ENCODE measurements at regions not wholly inside any gene's neighbourhood (a gene's known extent, or its start where the extent isn't known, plus 50 kb on each side); places are given as distances from the start of the nearest gene placed in this dataset.
"Not testable (repeated sequence)": the region's sequence is repeated elsewhere in the genome, so short reads cannot be mapped to it uniquely, and the experiment has no call there.

DNA sequence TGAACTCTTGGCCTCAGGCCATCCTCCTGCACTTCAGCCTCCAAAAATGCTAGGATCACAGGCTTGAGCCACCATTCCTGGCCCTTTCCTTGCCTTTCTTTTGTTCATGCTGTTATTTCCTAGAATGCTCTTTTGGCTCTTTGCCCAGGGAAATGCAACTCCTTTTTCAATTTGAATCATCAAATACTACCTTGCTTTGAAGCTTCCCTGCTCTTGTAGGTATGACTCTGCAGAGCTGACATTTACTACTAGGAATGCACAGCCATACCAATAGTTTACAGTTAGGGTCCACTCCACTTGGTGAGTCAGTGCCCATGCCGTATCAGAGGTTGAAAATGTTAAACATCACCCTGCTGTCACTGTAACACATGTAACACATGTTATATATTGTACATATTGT lies 107.0 kb upstream of the CRY1 start:
- Histone ChIP-seq H3K27me3 (ENCODE audit: insufficient read depth, low read length) (no peaks in the 10 kb centered on the region), H4K20me1 (ENCODE audit: insufficient read depth, low read length) (no peaks in the 10 kb centered on the region), H3K4me3 (ENCODE audit: low read depth, low read length, poor library complexity, severe bottlenecking) (no peak overlapping the region), H3K4me1 (ENCODE audit: insufficient read depth, low read length, severe bottlenecking) (no peaks in the 10 kb centered on the region), H3K79me2 (ENCODE audit: insufficient read depth, low read length) (no peaks in the 10 kb centered on the region), H3K36me3 (ENCODE audit: insufficient read depth, low read length) (no peaks in the 10 kb centered on the region), H3K9me2 (ENCODE audit: low read depth, low read length) (no peaks in the 10 kb centered on the region), H3K9me3 (ENCODE audit: low read length) (no peaks in the 10 kb centered on the region), H2AFZ (ENCODE audit: low read length) (no peak overlapping the region), H3K4me2 (ENCODE audit: low read length) (no peak overlapping the region), H3F3A (ENCODE audit: insufficient read depth, low read length) (no peaks in the 10 kb centered on the region), H3K27ac (ENCODE audit: low read depth, low read length, poor library complexity, severe bottlenecking) (no peak overlapping the region), H3K9ac (ENCODE audit: low read length) (no peak overlapping the region)
- no peak for TF ChIP-seq EZH2 (IDR thresholded peaks at IDR 0.05; ENCODE audit: borderline replicate concordance, low read length)
- TF ChIP-seq, protein P1, sequence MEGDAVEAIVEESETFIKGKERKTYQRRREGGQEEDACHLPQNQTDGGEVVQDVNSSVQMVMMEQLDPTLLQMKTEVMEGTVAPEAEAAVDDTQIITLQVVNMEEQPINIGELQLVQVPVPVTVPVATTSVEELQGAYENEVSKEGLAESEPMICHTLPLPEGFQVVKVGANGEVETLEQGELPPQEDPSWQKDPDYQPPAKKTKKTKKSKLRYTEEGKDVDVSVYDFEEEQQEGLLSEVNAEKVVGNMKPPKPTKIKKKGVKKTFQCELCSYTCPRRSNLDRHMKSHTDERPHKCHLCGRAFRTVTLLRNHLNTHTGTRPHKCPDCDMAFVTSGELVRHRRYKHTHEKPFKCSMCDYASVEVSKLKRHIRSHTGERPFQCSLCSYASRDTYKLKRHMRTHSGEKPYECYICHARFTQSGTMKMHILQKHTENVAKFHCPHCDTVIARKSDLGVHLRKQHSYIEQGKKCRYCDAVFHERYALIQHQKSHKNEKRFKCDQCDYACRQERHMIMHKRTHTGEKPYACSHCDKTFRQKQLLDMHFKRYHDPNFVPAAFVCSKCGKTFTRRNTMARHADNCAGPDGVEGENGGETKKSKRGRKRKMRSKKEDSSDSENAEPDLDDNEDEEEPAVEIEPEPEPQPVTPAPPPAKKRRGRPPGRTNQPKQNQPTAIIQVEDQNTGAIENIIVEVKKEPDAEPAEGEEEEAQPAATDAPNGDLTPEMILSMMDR (IDR thresholded peaks at IDR 0.05; ENCODE audit: low read length): no peak

DNA sequence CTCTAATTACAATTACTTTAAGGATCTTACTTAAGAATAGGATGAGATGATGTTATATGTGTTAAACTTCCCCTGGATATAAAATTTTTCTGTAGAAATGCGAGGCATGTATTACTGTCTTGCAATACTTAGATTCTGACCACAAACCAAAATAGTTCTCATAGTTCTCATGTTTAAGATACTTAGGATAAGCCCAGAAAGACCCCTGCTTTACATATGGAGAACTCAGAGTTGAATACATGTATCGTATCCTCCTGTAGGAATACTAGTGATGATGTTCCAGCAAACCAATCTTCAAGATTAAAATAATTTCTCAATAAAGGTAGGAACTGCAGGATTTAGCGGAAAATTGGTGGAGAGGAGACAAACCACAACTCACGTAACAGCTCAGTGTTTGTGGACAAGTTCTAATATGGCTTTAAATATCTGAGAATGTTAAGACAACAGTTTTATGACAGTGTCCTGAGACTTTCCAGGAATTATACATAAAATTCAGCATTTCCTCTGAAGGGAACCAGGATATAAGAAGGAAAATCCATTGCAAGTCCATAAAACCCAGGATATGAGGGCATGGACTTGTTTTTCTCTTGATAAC lies 114.7 kb upstream of the CRY1 start:
- no peak overlapping the region for H2AFZ ChIP-seq (ENCODE audit: low read length)
- H3K36me3 ChIP-seq (ENCODE audit: insufficient read depth, low read length): no peaks in the 10 kb centered on the region
- no peaks in the 10 kb centered on the region for H3K27me3 ChIP-seq (ENCODE audit: insufficient read depth, low read length)
- H3K9me2 ChIP-seq (ENCODE audit: low read depth, low read length): no peaks in the 10 kb centered on the region
- H3K4me3 ChIP-seq (ENCODE audit: low read depth, low read length, poor library complexity, severe bottlenecking): no peak overlapping the region
- no peak overlapping the region for H3K4me2 ChIP-seq (ENCODE audit: low read length)
- H3K27ac ChIP-seq (ENCODE audit: low read depth, low read length, poor library complexity, severe bottlenecking): no peak overlapping the region
- no peaks in the 10 kb centered on the region for H3K79me2 ChIP-seq (ENCODE audit: insufficient read depth, low read length)
- H4K20me1 ChIP-seq (ENCODE audit: insufficient read depth, low read length): no peaks in the 10 kb centered on the region
- H3K4me1 ChIP-seq (ENCODE audit: insufficient read depth, low read length, severe bottlenecking): no peaks in the 10 kb centered on the region
- TF ChIP-seq EZH2 (IDR thresholded peaks at IDR 0.05; ENCODE audit: borderline replicate concordance, low read length): no peak
- TF ChIP-seq, protein P1 (IDR thresholded peaks at IDR 0.05; ENCODE audit: low read length): no peak
- no peaks in the 10 kb centered on the region for H3K9me3 ChIP-seq (ENCODE audit: low read length)
- no peak overlapping the region for H3K9ac ChIP-seq (ENCODE audit: low read length)
- H3F3A ChIP-seq (ENCODE audit: insufficient read depth, low read length): no peaks in the 10 kb centered on the region

DNA sequence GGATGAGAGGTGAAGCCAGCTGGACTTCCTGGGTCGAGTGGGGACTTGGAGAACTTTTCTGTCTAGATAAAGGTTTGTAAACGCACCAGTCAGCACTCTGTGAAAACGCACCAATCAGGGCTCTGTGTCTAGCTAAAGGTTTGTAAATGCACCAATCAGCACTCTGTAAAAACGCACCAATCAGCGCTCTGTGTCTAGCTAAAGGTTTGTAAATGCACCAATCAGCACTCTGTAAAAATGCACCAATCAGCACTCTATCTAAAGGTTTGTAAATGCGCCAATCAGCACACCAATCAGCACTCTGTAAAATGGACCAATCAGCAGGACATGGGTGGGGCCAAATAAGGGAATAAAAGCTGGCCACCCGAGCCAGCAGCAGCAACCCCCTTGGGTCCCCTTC lies 116.4 kb upstream of the CRY1 start:
- H3K4me1 ChIP-seq (ENCODE audit: insufficient read depth, low read length, severe bottlenecking); H3K27me3 ChIP-seq (ENCODE audit: insufficient read depth, low read length); H3F3A ChIP-seq (ENCODE audit: insufficient read depth, low read length); H3K9me2 ChIP-seq (ENCODE audit: low read depth, low read length); H3K4me2 ChIP-seq (ENCODE audit: low read length); H4K20me1 ChIP-seq (ENCODE audit: insufficient read depth, low read length); H3K4me3 ChIP-seq (ENCODE audit: low read depth, low read length, poor library complexity, severe bottlenecking); H3K27ac ChIP-seq (ENCODE audit: low read depth, low read length, poor library complexity, severe bottlenecking); H3K36me3 ChIP-seq (ENCODE audit: insufficient read depth, low read length); H3K9me3 ChIP-seq (ENCODE audit: low read length); H3K79me2 ChIP-seq (ENCODE audit: insufficient read depth, low read length); H3K9ac ChIP-seq (ENCODE audit: low read length); H2AFZ ChIP-seq (ENCODE audit: low read length): not testable (repeated sequence)

DNA sequence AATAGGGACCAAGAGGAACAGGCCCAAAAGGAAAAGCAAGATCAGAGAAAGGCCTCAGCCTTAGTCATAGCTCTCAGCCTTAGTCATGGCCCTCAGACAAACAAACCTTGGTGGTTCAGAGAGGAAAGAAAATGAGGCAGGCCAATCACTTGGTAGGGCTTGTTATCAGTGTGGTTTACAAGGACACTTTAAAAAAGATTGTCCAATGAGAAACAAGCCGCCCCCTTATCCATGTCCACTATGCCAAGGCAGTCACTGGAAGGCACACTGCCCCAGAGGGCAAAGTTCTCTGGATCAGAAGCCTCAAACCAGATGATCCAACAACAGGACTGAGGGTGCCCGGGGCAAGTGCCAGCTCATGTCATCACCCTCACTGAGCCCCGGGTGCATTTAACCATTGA lies 121.0 kb upstream of the CRY1 start:
- H3K9me3 ChIP-seq (ENCODE audit: low read length); H3K4me1 ChIP-seq (ENCODE audit: insufficient read depth, low read length, severe bottlenecking); H3K27ac ChIP-seq (ENCODE audit: low read depth, low read length, poor library complexity, severe bottlenecking); H3F3A ChIP-seq (ENCODE audit: insufficient read depth, low read length); H2AFZ ChIP-seq (ENCODE audit: low read length); H3K9me2 ChIP-seq (ENCODE audit: low read depth, low read length); H3K4me3 ChIP-seq (ENCODE audit: low read depth, low read length, poor library complexity, severe bottlenecking); H3K4me2 ChIP-seq (ENCODE audit: low read length); H3K36me3 ChIP-seq (ENCODE audit: insufficient read depth, low read length); H3K9ac ChIP-seq (ENCODE audit: low read length); H3K79me2 ChIP-seq (ENCODE audit: insufficient read depth, low read length); H4K20me1 ChIP-seq (ENCODE audit: insufficient read depth, low read length); H3K27me3 ChIP-seq (ENCODE audit: insufficient read depth, low read length): not testable (repeated sequence)

DNA sequence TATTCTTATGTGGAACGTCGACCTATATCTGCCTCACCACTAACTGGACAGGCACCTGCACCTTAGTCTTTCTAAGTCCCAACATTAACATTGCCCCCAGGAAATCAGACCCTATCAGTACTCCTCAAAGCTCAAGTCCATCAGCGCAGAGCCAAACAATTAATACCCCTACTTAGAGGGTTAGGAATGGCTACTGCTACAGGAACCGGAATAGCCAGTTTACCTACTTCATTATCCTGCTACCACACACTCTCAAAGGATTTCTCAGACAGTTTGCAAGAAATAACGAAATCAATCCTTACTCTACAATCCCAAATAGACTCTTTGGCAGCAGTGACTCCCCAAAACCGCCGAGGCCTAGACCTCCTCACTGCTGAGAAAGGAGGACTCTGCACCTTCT lies 123.1 kb upstream of the CRY1 start:
- not testable (repeated sequence) for H3K4me3 ChIP-seq (ENCODE audit: low read depth, low read length, poor library complexity, severe bottlenecking); H3K4me2 ChIP-seq (ENCODE audit: low read length); H3F3A ChIP-seq (ENCODE audit: insufficient read depth, low read length); H3K79me2 ChIP-seq (ENCODE audit: insufficient read depth, low read length); H3K9ac ChIP-seq (ENCODE audit: low read length); H2AFZ ChIP-seq (ENCODE audit: low read length); H3K27me3 ChIP-seq (ENCODE audit: insufficient read depth, low read length); H3K36me3 ChIP-seq (ENCODE audit: insufficient read depth, low read length); H3K4me1 ChIP-seq (ENCODE audit: insufficient read depth, low read length, severe bottlenecking); H3K9me3 ChIP-seq (ENCODE audit: low read length); H3K9me2 ChIP-seq (ENCODE audit: low read depth, low read length); H4K20me1 ChIP-seq (ENCODE audit: insufficient read depth, low read length); H3K27ac ChIP-seq (ENCODE audit: low read depth, low read length, poor library complexity, severe bottlenecking)

All from OCI-LY1 (cell line).